T-helper 1 cell treated with Interleukin-12 subunit alpha and Interleukin-12 subunit beta and Interleukin-4 antibody, amounts not matched to agents 30 ng/mL and 1 ng/mL, for 36 hours (primary cell): ENCODE measurements at regions not wholly inside any gene's neighbourhood (a gene's known extent, or its start where the extent isn't known, plus 50 kb on each side); places are given as distances from the start of the nearest gene placed in this dataset.

Experiments used
- intact Hi-C: fragments of 100-400 bp; cut with micrococcal nuclease; formaldehyde crosslinking; loops from one replicate; pipeline ENCODE4 v1.15.1; 2024

DNA sequence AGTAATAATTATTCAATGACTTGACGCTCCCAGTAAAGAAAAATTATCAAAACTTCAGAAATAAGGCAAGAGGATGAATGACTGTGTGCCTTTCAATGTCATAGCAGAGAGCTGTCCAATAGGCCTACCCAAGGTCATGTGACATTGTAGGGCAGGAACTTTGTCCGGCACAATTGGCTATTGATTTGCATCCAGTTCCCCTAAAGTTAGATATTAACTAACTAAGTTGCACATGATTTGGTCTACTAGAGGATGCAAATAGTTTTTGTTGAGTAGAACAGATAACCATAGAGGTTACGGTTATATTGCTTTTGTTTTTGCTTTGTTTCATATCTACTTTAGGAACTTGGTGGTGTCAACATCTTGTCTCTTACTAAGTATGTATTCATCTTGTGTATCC is 127.9 kb upstream of the PFN2 start:
- intact Hi-C loops, result no loop called here

DNA sequence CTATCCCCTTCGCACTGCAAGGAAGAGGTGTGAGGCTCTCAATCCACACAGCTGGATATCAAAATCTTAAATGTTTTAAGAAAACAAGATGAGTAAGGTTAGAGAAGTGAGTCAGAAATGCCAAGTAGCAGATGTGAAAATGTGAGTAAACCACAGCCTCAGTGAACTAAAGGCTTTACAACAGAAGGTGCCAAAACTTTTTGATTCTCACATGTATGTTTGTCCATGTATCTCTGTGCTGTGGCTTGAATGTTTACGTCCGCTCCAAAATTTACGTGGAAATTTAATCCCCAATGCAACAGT is 126.8 kb upstream of the PFN2 start:
- intact Hi-C loops, result no loop called here

DNA sequence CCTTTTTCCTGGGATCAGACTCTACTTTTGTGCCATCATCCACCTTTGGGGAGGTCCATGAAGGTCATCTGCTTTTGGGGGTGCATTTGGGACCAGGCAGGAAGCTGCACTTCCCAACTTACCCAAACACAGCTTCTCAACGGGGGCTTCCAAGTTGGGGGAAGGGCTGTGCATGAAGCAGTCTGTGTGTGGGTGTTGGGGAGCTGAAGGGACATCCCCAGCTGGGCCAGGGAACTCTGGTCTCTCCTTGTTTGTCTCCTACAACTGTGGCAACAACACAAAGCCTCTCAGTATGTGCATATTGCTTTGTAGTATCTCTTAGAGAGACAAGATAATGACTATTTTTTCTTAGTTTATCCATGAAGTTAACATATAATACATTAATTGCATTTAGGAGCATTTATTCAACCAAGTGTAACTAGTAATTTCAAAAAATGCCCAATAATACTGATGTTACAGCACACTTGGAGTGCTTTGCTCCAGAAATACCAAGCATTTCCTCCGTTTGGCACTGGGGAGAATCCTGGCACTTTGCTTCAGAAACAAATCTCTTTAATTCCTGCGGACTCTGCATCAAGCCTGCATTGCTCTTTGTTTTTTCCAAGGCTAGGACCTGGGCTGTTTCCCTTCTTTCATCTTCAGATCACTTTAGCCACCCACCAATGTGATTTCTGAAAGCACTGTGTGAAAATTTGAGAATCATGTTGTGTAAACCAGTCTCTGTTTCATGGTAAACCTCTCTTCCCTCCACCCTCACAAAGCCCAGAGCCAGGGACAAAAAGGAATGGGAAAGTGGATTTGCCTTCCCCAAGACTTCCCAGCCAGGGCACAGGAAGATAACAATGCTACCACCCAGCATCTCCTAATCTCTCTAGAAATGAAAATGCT is 126.2 kb upstream of the PFN2 start:
- intact Hi-C loops, result no loop called here

DNA sequence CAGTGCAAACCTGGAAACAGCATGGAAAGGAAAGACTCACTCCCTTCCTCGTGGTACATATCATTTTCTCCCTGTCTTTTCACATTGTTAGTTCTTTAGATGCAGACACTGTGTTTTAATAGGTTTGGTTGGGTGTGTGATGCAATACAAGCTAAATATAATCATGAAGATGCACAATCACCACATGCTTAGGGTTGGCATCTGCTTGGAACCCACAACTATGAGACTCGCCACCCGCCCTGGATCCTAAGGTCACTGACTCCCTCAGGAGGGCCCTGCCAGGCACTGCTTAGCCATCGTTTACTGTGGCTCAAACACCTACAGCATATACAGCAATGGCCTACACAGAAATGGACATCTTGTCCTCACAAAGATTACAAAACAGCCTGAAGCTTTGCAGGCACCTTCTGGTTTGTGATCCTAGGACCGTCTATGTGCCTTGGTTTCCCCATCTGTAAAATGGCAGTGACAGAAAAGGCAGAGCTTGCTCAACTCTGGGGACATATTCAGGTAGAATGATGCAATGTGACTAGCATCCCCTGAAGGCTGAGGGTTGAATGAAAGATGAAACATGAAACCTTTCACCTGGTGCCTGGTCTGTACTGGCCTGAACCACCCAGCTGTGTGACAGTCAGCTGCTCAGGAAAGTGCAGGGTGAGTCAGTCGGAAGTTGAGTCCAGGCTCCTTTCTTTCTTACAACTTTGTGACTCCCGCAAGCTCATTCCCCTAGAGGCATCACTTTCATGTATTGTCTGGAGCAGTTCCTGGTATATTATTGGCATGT is 123.6 kb upstream of the PFN2 start:
- intact Hi-C loops, result no loop called here

DNA sequence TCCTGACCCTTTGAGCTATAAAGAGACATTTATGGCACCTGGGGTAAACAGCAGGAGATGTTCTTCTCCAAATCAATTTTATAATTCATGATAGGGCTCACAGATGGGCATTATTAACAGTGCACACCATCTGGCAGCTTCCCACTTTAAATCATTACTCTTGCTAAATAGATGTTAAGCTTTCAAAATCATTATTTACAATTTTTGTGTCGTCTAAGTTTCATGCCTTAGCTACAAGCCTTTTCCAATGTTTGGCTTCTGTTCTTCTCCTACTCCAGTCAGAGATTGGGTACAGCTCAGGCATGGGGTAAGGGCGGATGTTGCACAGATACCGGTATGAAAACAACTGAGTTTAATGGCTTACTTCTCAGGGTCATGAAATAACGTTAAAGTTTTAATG is 120.9 kb upstream of the PFN2 start:
- intact Hi-C loops, result no loop called here

DNA sequence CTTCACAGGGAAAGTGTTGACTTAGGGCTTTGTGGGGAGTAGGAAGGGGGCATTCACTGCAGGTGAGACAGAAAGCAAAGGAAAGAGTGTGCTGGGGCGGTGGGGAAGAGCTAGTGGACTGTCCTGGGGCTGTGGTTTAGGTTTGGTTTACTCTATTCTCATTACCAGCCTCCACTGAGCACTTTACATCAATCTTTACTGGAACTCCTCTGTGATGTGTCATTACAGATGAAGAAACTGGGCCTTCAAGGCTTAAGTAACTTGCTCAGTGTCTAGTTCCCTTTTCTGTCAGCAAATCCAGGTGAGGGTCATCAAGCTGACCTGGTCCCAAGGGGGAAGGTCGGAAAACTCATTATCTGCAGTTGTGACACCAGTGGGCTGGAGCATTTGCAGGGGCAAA is 120.2 kb upstream of the PFN2 start:
- intact Hi-C loops, result no loop called here

DNA sequence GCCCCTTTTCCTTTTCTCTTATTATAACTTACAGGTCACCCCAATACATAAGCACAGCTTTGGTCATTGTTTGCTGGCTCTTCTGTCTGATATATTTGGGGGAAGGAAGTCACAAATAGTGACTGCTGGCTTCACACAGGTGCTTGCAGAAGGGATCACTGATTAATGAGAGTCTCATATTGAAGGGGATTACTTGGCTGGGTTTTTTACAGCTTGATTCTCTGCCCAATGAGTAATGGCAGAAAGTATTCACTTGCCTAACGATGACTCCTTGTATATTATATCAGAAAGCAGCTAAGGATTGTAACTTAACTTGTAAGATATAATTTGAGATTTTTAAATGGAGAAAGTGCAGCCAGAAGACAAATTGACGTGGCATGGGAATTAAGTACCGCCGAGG is 119.3 kb upstream of the PFN2 start:
- intact Hi-C loops, result no loop called here

DNA sequence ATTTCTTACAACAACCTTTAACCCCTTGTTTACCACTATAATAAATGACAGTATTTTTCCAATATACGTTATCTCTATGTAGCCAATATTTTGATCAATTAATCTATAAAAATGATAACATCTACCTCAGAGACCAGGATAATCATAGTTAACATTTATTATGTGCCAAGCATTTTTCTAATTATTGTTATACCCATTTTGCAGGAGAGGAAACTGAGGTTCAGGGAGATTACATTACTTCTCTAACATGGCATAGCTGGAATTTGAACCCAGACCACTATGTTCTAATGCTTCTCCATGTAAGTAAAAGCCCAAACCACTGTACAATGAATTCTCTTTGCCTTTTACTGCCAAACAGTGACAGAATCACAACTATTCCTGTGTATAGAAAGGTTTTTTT is 113.4 kb upstream of the PFN2 start:
- intact Hi-C loops, result no loop called here

DNA sequence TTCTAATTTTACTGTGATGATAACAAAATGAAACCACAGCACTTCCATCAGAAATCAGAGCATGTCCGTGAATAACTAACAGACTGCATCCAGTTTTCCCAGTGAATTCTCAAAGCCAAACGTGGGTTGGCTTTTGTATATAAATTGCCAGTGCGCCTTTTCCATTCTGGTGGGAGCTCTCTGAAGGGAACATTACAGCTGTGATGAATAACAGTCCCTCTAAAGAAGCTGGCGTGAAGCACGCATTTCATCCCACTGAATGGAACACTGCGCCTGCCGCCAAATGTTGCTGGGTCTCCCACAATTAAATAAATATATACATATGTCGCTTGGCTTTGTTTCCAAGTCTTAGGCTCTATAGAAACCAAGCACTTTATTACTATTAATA is 113.0 kb upstream of the PFN2 start:
- intact Hi-C loops, result no loop called here

DNA sequence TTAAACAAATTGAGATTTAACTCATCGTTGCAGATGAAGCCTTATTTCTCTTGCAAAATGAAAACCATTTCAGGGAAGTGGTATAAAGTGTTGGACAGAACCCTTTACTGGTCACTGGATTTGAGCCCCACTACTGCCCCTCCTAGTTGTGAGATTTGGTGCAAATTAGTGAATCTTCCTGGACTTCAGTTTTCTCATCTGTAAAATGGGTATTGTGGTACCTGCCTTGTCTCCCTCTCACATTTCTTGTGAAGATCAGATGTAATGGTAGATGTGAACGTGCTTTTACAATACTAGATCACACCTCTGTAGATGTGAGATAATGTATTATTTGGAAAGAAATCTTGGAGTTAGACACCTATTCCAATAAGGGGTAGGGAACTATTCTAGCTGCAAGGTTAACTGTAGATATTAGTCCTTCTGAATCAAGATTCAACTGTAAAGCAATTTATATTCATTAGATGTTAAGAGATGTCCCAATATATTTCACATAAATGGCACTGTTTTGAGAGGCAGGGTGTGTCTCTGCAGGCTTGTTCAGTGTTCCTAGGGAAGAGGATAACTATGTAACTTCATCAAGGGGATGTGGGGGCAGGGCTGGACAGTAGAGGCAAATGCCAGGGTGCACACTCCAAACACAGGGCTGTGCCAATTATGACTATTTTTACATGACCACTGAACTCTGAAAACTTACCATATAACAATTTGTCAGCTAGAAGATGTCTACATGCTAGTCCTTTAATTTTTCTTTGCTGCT is 112.4 kb upstream of the PFN2 start:
- intact Hi-C loops, result no loop called here

DNA sequence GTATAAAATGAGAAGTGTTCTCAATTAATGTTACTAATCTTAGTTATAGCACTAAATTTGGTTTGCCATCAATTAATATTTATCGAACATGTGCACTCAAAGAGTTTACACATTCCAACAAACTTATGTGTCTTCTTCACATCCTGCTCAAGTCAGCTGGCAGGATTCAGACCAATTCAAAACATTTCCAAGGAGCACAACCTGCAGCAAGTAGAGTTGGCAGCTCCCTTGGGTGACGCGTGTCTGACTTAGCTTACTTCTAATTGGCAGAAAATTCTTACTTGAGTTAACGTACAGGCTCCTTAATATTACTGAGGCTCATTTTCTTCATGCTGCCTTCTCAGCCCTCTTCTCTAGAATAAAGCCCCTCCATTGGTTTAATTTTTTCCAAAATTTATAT is 110.4 kb upstream of the PFN2 start:
- intact Hi-C loops, result no loop called here

DNA sequence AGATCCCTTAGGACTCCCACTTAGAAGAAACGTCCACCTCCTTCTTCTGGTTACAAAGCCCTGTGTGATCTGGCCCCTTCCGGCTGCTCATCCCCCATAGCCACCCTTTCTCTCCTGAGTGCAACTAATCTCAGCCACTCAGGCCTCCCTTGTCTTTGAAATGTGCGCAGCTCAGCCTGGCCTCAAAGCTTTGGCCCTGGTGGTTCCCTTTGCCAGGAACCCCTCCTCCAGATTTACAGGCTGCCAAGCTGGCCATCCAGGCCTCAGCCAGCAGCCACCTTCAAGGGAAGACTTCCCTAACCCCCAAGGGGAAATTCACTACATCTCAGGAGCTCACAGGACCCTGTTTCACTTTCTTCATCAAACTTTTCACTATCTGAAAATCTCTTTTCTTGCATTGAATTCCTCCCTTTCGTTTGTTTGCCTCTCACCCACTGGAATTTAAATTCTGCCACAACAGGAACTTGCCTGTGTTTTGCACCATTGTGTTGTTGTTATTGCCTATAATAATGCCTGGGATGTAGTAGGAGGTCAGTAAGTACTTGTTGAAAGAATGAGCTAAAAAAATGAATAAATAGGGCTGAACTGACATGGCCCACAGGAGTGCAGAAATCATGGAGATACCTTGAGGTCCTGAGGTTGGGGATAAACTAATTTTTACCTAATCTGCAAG is 109.5 kb upstream of the PFN2 start:
- intact Hi-C loops, result no loop called here

DNA sequence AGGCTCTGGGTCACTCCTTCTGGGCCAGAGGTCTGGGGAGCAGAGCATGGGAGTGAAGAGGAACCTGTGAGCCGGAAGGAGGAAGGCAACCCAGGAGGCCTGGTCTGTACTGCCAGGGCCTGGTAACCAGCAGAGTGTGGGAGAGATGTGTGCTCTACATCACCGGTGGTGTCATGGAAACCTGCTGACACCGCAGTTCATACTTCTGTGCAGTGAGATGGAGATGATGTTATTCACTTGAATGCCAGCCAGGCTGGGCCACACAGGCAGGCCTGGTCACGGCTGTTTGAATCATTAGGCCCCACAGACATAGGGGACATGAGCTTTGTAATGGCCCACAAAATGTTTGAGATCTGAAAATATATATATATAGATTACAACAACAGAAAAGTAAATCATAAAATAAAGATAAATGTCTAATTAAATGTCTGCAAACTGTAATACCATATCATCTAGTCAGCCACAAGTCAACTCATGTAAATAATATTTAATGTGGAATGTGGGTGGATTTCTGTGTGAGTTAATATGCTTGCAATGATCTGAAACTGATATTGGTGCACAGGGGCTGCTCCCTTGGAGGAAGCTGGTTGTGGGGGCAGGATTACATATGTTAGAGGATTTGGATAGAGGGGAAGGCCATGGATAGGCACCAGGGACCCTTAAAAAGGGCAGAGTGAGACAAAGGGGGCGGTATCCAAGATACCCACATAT is 108.5 kb upstream of the PFN2 start:
- intact Hi-C loops, result no loop called here

DNA sequence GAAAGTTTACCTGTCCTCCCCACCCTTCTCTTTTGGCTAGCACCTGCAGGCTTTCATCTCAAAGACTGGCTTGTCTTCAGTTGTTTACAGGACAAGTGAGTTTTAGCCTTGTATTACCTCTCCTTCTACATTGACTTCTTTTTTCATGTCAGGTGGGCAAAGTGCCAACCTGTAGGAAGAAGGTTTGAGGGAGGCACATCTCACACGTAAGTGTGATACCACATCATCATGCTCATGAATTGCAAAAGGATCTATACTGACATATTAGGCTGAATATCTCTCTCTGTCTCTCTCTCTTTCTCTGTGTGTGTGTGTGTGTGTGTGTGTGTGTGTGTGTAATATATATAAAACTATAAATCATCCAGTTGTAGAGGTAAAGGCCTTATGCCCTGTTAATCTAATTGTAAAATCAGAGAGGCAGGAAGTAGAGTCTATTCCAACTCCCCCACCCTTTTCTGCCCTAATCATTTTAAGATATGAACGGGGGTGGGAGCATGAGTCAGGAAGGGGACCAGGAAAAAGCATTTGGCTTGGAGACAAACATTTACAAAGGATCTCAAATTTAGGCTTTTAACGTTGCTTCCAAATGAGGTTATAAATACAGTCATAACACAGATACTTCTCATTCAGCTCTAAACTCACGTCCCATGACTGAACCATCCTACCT is 107.0 kb upstream of the PFN2 start:
- intact Hi-C loops, result no loop called here

DNA sequence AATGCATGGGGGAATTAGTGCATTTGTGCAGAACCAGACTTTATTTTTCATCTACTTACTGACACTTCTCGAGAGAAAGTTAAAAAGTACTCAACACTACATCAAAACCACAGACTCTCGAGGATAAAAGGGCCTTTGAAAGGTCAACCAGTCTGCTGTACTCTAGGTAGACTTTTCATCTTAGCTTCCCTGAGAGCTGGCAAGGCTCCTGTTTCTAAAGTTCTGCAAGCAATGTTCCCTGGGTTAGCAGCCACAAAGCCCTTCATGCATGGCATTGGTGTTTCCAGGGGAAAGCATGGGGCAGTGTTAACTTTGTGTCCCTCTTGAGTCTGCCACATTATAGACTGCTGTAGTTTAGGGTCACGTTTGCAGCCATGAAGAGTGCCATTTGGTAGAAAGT is 106.4 kb upstream of the PFN2 start:
- intact Hi-C loops, result no loop called here

DNA sequence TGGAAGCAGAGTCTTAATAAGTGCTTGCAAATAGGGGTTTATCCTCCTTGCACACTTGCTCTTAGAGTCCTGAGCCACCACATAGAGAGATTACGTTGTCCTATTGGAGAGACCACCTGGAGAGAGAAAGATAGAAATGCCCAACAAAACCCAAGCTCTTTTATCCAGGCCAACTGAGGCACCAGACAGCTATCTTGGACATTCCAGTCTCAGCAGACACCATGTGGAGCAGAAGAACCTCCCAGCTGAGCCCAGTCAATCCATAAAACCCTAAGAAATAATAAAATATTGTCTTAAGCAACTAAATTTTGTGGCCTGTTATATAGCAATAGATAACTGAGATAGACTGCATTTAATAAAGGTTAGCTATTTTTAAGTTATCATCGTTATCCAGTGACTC is 105.7 kb upstream of the PFN2 start:
- intact Hi-C loops, result no loop called here

DNA sequence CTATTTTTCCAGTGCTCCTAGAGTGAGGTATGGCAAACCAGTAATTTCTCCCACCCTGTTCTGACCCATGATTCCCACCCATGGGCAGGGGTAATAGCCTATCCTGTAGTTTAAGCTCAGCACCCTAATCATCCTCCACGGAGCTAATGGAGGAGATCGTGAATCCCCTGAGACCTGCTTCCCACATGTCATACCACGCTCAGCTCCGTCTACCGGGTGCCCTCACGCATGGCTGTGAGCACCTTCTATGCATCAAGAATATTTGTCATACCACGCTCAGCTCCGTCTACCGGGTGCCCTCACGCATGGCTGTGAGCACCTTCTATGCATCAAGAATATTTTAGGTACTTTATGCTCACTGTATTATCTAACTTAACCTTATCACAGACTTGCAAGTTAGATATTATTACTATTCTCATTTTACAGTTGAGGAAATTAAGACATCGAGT is 104.7 kb upstream of the PFN2 start:
- intact Hi-C loops, result no loop called here

DNA sequence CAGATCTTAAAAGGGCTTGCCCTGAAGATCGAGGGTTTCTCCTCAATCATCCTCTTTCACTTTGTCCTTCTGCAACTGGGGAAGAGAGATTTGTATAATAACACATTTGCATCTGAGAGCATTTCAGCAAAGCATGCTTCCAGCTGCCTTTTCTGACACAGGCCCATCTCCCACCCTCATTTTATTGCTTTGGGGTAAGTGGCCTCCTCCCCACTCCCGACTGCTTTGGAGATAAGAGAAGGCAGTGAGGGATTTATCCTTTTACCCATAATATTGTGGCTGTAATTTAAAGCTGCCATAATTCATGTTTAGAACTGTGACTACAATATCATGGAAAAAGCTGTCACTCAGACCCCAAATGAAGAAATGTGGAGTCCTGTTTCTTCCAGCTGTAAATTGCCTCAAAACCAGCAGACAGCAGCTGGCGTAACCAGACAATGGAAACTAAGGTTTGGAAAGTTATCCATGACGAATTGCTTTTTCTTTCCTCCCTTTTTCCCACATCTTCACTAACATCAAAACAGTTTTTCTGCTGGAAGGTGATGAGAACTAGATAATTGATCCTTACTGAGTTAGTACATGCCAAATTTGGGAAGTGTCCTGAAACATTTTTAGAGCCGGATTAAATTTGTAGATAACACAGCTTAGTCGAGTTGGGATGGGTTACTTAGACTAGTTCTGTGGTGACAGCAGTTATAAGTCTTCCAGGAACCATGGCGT is 104.2 kb upstream of the PFN2 start:
- intact Hi-C loops, result no loop called here

DNA sequence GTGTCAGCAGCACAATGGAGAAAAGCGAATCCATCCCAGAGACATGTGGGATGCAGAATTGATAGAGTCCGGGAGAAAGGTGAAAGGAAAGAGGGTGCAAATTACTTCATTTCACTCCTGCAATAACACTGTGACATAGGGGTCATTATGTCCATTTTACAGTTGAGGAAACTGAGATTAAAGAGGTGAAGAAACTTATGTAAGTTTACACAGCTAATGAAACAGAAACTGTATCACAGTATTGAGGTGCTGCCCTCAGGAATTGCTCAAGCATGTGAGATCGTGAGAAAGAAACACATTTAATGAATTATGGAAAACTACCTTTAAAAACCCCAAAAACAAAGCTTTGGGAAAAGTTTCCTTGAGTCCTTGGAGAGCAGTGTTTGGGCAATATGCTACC is 103.6 kb upstream of the PFN2 start:
- intact Hi-C loops, result no loop called here

DNA sequence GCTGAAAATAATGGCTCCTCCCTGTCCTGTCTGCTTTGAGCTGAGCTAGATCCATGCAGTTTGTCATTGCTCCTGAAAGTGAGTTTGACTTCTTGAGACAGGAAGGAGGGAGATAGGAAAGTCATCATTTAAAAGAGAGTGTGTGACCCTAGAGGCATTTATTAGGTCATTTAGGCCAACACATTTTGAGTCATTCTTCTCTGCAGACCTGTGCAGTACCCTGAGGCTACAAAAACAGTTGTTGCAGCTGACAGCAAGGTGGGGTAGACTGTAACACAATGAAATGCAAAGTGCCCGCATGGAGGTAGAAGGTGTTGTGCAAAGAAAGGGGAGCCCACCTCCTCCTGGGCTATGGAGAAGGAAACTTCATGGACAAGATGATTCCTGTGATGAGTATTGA is 102.8 kb upstream of the PFN2 start:
- intact Hi-C loops, result no loop called here
